ENCODE measurements at regions not wholly inside any gene's neighbourhood (a gene's known extent, or its start where the extent isn't known, plus 50 kb on each side); places are given as distances from the start of the nearest gene placed in this dataset.

GRCh38 chr10:80794994-80795393 is 257.3 kb downstream of the SH2D4B start:
- TF ChIP-seq FOXM1 (IDR thresholded peaks at IDR 0.05; ENCODE audit: borderline replicate concordance, low read depth) = no peak
- no peak for TF ChIP-seq TCF12 (IDR thresholded peaks at IDR 0.05; ENCODE audit: low read depth)
- no peak for TF ChIP-seq ZBTB7A (IDR thresholded peaks at IDR 0.05; ENCODE audit: low read depth)
- TF ChIP-seq EP300 (IDR thresholded peaks at IDR 0.05; ENCODE audit: borderline replicate concordance) = no peak
- no peak for TF ChIP-seq NFIC (IDR thresholded peaks at IDR 0.05)
- TF ChIP-seq CREB1 (IDR thresholded peaks at IDR 0.05; ENCODE audit: low read depth) = no peak
- no peak for TF ChIP-seq CEBPB (IDR thresholded peaks at IDR 0.05)
- TF ChIP-seq MAX (IDR thresholded peaks at IDR 0.05) = no peak

- TF ChIP-seq EP300 (IDR thresholded peaks at IDR 0.05; ENCODE audit: borderline replicate concordance) (no peak), TAF1 (IDR thresholded peaks at IDR 0.05; ENCODE audit: low read depth) (no peak), YY1 (IDR thresholded peaks at IDR 0.05; ENCODE audit: low read depth) (no peak), TEAD4 (IDR thresholded peaks at IDR 0.05) (no peak), EGR1 (IDR thresholded peaks at IDR 0.05) (no peak), NFIC (IDR thresholded peaks at IDR 0.05) (no peak), ZBTB7A (IDR thresholded peaks at IDR 0.05; ENCODE audit: low read depth) (no peak)
These were observed 267.8 kb downstream of the SH2D4B start for GRCh38 chr10:80805343-80806020.

- no peak for TF ChIP-seq EP300 (IDR thresholded peaks at IDR 0.05; ENCODE audit: borderline replicate concordance)
- no peak for TF ChIP-seq FOXM1 (IDR thresholded peaks at IDR 0.05; ENCODE audit: borderline replicate concordance, low read depth)
- no peak for TF ChIP-seq TEAD4 (IDR thresholded peaks at IDR 0.05)
- no peak for TF ChIP-seq EGR1 (IDR thresholded peaks at IDR 0.05)
- no peak for TF ChIP-seq CEBPB (IDR thresholded peaks at IDR 0.05)
- no peak for TF ChIP-seq TAF1 (IDR thresholded peaks at IDR 0.05; ENCODE audit: low read depth)
- TF ChIP-seq RAD21 (IDR thresholded peaks at IDR 0.05; ENCODE audit: low read depth) = no peak
- TF ChIP-seq USF1 (IDR thresholded peaks at IDR 0.05) = no peak
- no peak for TF ChIP-seq TCF12 (IDR thresholded peaks at IDR 0.05; ENCODE audit: low read depth)
- TF ChIP-seq YY1 (IDR thresholded peaks at IDR 0.05; ENCODE audit: low read depth) = no peak
- no peak for TF ChIP-seq MAX (IDR thresholded peaks at IDR 0.05)
- TF ChIP-seq NFIC (IDR thresholded peaks at IDR 0.05) = no peak
- TF ChIP-seq REST (IDR thresholded peaks at IDR 0.05; ENCODE audit: low read depth) = no peak
- TF ChIP-seq CREB1 (IDR thresholded peaks at IDR 0.05; ENCODE audit: low read depth) = no peak
- TF ChIP-seq ZBTB7A (IDR thresholded peaks at IDR 0.05; ENCODE audit: low read depth) = no peak
These were observed 276.5 kb downstream of the SH2D4B start for GRCh38 chr10:80814147-80814652.

- TF ChIP-seq NFIC (IDR thresholded peaks at IDR 0.05) = no peak
- no peak for TF ChIP-seq CEBPB (IDR thresholded peaks at IDR 0.05)
- TF ChIP-seq ZBTB7A (IDR thresholded peaks at IDR 0.05; ENCODE audit: low read depth) = no peak
- TF ChIP-seq EGR1 (IDR thresholded peaks at IDR 0.05) = no peak
- TF ChIP-seq YY1 (IDR thresholded peaks at IDR 0.05; ENCODE audit: low read depth) = no peak
- no peak for TF ChIP-seq TEAD4 (IDR thresholded peaks at IDR 0.05)
- TF ChIP-seq REST (IDR thresholded peaks at IDR 0.05; ENCODE audit: low read depth) = no peak
- TF ChIP-seq TAF1 (IDR thresholded peaks at IDR 0.05; ENCODE audit: low read depth) = no peak
- TF ChIP-seq MAX (IDR thresholded peaks at IDR 0.05) = no peak
- TF ChIP-seq USF1 (IDR thresholded peaks at IDR 0.05) = no peak
- TF ChIP-seq RAD21 (IDR thresholded peaks at IDR 0.05; ENCODE audit: low read depth) = no peak
- TF ChIP-seq EP300 (IDR thresholded peaks at IDR 0.05; ENCODE audit: borderline replicate concordance) = no peak
- no peak for TF ChIP-seq CREB1 (IDR thresholded peaks at IDR 0.05; ENCODE audit: low read depth)
- TF ChIP-seq FOXM1 (IDR thresholded peaks at IDR 0.05; ENCODE audit: borderline replicate concordance, low read depth) = no peak
- no peak for TF ChIP-seq TCF12 (IDR thresholded peaks at IDR 0.05; ENCODE audit: low read depth)
These were observed 291.4 kb downstream of the SH2D4B start for GRCh38 chr10:80829151-80829550.

- no peak for TF ChIP-seq FOXM1 (IDR thresholded peaks at IDR 0.05; ENCODE audit: borderline replicate concordance, low read depth)
- no peak for TF ChIP-seq REST (IDR thresholded peaks at IDR 0.05; ENCODE audit: low read depth)
- TF ChIP-seq CREB1 (IDR thresholded peaks at IDR 0.05; ENCODE audit: low read depth) = no peak
- no peak for TF ChIP-seq USF1 (IDR thresholded peaks at IDR 0.05)
- TF ChIP-seq EGR1 (IDR thresholded peaks at IDR 0.05) = no peak
- TF ChIP-seq TAF1 (IDR thresholded peaks at IDR 0.05; ENCODE audit: low read depth) = no peak
- TF ChIP-seq EP300 (IDR thresholded peaks at IDR 0.05; ENCODE audit: borderline replicate concordance) = no peak
- no peak for TF ChIP-seq YY1 (IDR thresholded peaks at IDR 0.05; ENCODE audit: low read depth)
- no peak for TF ChIP-seq ZBTB7A (IDR thresholded peaks at IDR 0.05; ENCODE audit: low read depth)
- TF ChIP-seq CEBPB (IDR thresholded peaks at IDR 0.05) = no peak
- TF ChIP-seq RAD21 (IDR thresholded peaks at IDR 0.05; ENCODE audit: low read depth) = no peak
- no peak for TF ChIP-seq MAX (IDR thresholded peaks at IDR 0.05)
- no peak for TF ChIP-seq NFIC (IDR thresholded peaks at IDR 0.05)
- TF ChIP-seq TEAD4 (IDR thresholded peaks at IDR 0.05) = no peak
- no peak for TF ChIP-seq TCF12 (IDR thresholded peaks at IDR 0.05; ENCODE audit: low read depth)
These were observed 291.9 kb downstream of the SH2D4B start for GRCh38 chr10:80829562-80829961.

Measured in Ishikawa (cell line).